HG02981 (cell line): ENCODE measurements at regions not wholly inside any gene's neighbourhood (a gene's known extent, or its start where the extent isn't known, plus 50 kb on each side); places are given as distances from the start of the nearest gene placed in this dataset.
"Not testable (repeated sequence)": the region's sequence is repeated elsewhere in the genome, so short reads cannot be mapped to it uniquely, and the experiment has no call there.

Experiments used
- ATAC-seq: cut with Tn5 transposase; IDR thresholded peaks from one replicate; pipeline ENCODE4 v1.9.1; 2021; ENCODE audit warnings: mild to moderate bottlenecking, moderate library complexity; ENCODE audit not compliant: unreplicated experiment

DNA sequence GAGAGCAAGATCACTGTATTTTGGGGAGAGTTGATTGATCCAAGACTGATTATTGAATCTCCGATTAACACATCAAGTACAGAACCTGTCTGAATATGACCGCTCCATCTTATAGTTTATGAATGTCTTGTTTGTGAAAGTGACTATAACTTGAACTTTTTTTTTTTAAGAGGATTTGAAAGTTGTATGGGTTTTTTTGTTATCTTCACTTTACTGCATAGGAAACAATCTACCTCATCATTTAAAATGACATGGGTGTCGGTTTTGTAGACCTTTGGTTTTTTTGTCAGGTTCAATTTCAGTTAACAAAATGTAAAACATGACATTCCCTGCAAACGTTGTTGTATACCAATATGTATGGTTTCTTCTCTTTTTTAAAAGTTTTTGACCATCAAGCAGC, 103.0 kb upstream of the NUDT6 start:
- ATAC-seq = no peak

GRCh38 chr4:123026015-123026414, 103.6 kb upstream of the NUDT6 start:
- not testable (repeated sequence) for ATAC-seq

- ATAC-seq = no peak
Measured at GRCh38 chr4:123031664-123032063, 109.3 kb upstream of the NUDT6 start.

DNA sequence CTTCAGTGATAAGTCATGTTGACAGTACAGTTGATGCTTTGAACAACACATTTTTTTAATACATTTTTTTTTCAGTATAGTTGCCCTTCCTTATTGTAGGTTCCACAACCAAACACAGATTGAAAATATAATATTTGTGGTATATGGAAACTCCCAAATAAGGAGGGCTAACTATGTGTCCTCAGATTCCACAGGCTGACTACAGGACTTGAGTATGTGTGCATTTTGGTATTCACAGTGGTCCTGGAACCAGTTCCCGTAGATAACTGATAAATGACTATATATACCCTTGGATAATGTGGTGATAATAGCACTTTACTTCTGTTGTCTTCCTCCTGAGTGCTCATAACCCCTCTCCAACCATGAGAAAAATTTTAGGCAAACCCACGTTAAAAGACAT, 111.6 kb upstream of the NUDT6 start:
- ATAC-seq = no peak

DNA sequence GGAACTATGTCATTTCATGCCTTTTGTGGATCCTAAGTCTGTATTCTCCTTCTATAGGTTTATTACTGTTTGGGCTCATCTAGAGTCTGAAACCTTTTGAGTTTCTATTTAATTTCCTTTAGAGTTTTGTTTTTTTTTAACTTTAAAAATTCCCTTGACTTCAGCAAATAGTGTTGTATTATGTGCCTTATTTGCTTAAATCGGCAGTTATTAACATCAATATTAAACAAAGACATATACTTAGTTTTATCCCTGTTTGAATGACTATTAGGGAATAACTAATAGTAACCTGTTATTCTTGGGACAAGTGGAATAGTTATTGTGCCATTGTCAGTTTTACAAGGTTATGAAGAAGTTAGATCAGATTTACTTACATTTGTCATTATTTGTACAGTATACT, 112.8 kb upstream of the NUDT6 start:
- ATAC-seq = no peak

DNA sequence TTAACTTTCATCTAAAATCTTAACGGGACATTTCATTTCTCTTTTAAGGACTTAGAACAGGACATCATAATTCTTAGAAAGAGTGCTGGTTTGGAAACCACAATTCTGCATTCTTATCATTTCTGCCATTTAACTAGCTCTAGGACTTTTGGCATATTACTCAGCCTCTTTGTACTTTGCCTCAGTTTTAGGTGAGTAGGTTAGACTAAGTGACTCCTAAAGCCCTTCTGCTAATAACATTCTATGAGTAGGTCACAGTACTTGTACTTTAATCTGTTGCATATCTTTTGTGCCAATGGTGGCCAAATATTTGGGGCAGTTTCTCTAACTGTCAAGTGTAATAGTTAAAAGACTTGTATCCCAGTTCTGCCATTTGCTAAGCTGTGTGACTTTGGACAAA, 115.4 kb upstream of the NUDT6 start:
- no peak for ATAC-seq

GRCh38 chr4:123042095-123042494, 119.7 kb upstream of the NUDT6 start:
- no peak for ATAC-seq

DNA sequence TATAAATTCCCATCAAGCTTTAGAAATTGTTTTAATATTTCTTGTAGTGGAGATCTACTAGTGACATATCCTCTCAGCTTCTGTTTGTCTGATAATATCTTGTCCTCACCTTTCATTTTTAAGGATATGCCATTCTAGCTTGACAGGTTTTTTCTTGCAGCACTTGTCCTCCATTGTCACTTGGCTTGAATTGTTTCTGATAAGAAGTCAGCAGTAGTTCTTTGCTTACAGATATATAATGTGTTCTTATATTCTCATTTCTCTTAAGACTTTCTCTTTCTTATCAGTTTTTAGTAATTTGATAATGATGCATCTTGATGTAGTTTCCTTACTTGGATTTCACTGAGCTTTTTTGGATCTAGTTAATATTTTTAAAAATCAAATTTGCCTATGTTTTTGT, 120.6 kb upstream of the NUDT6 start:
- no peak for ATAC-seq

- no peak for ATAC-seq
Measured at GRCh38 chr4:123043793-123044425, 121.5 kb upstream of the NUDT6 start.

DNA sequence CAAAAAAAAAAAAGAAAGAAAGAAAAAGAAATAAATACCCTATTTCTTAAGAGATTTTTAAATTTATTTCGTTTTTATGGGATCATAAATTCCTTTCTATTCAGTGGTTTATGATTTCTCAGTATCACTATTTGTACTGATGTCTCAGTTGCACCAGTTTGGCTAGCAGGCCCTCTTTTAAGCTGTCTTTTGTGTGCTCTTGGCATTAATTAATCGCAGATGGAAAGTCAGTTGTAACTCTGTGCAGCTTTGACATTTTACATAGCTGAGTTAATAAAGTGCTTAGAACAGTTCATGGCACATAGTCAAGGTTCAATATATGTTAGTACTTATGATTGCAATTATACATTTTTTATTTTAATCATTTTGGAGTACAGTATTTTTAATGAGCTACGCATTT, 123.7 kb upstream of the NUDT6 start:
- ATAC-seq = no peak

DNA sequence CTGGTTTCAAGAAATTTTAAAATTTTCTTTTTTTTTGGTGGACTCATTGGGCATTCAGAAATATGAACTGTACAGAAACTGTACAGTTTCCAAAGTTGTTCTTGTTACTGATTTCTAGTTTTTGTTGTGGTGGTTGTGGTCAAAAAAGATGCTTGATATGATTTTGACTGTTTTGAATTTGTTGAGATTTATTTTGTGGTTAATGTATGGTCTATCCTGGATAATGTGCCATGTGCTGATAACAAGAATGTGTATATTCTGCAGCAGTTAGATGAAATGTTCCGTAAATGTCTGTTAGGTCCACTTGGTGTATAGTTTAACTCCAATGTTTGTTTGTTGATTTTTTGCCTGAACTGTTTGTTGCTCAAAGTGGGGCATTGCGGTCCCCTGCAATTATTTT, 127.6 kb upstream of the NUDT6 start:
- ATAC-seq = no peak

- ATAC-seq = no peak
Measured at GRCh38 chr4:123052007-123052406, 129.6 kb upstream of the NUDT6 start.

- ATAC-seq = no peak
Measured at GRCh38 chr4:123055943-123056342, 133.5 kb upstream of the NUDT6 start.

DNA sequence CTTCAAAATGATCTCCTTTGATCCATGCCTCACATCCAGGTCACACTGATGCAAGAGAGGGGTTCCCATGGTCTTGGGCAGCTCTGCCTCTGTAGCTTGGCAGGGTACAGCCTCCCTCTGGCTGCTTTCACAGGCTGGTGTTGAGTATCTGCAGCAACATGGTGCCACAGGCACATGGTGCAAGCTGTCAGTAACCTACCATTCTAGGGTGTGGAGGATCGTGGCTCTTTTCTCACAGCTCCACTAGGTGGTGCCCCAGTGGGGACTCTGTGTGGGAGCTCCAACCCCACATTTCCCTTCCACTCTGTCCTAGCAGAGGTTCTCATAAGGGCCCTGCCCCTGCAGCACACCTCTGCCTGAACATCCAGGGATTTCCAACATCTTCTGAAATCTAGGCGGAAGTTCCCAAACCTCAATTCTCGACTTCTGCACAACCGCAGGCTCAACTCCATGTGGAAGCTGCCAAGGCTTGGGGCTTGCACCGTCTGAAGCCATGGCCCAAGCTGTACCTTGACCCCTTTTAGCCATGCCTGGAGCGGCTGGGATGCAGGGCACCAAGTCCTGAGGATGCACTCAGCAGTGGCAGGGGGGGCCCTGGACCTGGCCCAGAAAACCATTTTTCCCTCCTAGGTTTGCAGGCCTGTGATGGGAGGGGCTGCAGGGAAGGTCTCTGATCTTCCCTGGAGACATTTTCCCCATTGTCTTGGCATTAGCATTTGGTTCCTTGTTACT, 137.8 kb upstream of the NUDT6 start:
- ATAC-seq = no peak

GRCh38 chr4:123064390-123064789, 142.0 kb upstream of the NUDT6 start:
- ATAC-seq = no peak

GRCh38 chr4:123068081-123068480, 145.7 kb upstream of the NUDT6 start:
- ATAC-seq = no peak

DNA sequence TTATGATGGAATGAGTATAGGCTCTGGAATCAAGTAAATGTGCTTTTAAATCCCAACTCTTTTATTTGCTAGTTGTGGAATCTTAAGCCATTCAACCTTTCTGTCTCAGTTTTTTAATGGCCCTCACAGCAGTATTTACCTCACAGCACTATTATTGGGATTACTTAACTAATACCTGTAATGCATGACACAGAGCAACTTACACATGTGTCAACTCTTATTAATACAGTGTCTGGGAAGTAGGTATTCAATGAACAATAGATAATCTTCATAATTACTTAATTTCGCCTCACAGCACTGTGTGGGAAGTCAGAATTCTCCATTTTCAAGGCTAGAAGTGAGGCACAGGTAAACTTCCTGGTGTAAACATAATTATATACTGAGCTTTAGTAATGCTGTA, 149.7 kb upstream of the NUDT6 start:
- ATAC-seq = no peak

GRCh38 chr4:123073650-123074049, 151.3 kb upstream of the NUDT6 start:
- ATAC-seq = peak; percentile 80

- no peak for ATAC-seq
Measured at GRCh38 chr4:123077330-123077729, 154.9 kb upstream of the NUDT6 start.

DNA sequence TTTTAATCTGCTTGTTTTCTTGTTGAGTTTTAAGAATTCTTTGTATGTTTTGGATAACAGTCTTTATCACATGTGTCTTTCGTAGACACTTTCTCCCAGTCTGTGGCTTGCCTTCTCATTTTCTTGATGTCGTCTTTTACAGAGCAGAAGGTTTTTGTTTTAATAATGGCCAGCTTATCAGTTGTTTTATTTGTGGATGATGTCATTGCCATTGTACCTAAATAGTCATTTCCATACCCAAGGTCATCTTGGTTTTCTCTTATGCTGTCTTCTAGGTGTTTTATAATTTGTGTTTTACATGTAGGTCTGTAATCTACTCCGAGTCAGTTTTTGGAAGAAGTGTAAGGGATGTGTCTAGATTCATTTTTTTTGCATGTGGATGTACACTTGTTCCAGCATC, 159.6 kb upstream of the NUDT6 start:
- no peak for ATAC-seq

DNA sequence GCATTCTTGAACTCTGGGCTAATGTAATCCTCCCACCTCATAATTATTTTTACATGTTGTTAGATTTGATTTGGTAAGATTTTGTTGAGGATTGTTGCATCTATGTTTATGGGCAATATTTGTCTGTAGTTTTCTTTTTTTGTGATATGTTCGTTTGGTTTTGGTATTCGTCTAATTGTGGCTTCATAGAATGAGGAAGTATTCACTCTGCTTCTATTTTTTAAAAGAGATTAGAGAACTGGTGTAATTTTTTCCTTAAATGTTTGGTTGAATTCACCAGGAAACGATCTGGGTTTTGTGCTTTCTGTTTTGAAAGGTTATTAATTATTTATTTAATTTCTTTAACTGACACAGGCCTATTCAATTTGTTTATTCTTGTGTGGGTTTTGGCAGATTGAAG, 161.2 kb upstream of the NUDT6 start:
- ATAC-seq = no peak

GRCh38 chr4:123088501-123088900, 166.1 kb upstream of the NUDT6 start:
- no peak for ATAC-seq

DNA sequence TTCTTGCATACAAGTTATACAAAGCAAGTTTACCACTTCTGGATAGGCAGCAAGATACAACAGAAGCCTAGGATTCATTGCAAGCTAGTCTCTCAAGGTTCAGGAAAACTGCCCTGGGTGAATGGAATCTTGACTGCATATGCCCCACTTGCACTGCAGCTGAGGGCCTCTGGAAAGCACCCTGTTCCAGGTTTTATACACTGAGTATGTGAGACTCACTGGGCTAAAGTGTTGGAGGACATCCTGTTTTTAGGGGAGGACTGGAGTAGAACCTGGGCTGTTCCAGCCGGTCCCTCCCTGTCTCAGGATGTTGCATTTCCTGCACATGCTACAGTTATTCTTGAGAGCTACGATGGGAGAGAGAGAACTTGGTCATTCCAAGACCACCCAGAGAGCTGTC, 168.5 kb upstream of the NUDT6 start:
- no peak for ATAC-seq
